HG03432 (cell line): ENCODE measurements at regions not wholly inside any gene's neighbourhood (a gene's known extent, or its start where the extent isn't known, plus 50 kb on each side); places are given as distances from the start of the nearest gene placed in this dataset.

Experiments
- ATAC-seq: cut with Tn5 transposase; IDR thresholded peaks from one replicate; pipeline ENCODE4 v1.9.1; 2021; ENCODE audit warnings: mild to moderate bottlenecking, moderate library complexity; ENCODE audit not compliant: unreplicated experiment

- no peak for ATAC-seq
Observed at GRCh38 chr2:173666171-173666888, 298.8 kb downstream of the SP3 start.

GRCh38 chr2:173667014-173667413 is 298.2 kb downstream of the SP3 start:
- no peak for ATAC-seq

GRCh38 chr2:173667415-173667814 is 297.8 kb downstream of the SP3 start:
- no peak for ATAC-seq

- no peak for ATAC-seq
Observed at GRCh38 chr2:173669271-173669853, 295.8 kb downstream of the SP3 start.

DNA sequence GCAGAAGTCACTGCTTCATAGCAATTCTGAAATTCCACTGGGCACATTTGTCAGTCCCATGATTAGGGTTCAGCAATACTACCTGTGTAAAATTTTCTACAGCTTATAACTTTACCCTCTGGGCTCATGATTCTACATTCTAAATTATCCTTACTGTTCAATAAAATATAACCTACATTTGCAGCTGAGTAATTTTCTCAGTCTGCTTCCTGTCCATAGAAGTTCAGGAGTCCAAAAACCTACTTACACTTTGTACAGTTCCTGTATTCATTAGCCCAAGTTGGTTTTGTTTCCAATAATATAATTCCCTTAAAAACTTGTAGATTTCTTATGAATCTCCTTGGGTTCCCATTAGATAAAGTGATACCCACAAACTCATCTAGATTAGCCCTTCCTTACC is 295.3 kb downstream of the SP3 start:
- no peak for ATAC-seq

DNA sequence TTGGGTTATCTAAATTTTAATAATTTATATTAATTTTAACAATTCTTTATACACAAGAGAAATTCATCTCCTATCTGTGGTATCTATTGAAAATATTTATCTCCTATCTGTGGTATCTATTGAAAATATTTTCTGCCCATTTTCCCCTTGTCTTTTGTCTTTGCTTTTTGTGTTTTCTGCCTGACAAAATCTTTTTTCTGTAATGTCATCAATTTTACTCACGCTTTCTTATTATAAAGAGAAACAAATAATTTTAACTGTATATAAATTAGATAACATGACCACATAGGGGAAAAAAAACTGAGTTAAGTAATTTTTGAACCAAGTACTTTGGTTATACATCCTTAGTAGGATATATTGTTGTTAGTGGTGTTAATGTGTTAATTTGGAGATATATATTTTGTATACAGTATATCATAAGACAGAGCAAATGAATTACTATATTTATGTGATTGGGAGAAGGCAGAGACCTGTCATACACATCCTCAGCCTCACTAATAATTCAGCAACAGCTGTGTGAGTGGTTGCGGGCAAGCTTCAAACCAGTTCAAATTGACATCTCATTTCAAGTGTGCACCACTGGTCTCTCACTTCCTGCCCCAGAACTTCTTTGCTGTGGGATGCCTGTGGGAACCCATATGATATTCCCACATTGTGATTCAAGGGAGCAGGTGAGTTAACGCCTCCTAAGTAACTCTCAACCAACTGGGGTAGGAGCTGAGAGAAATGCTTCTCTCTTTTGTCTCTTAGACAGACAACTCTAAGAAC is 292.4 kb downstream of the SP3 start:
- ATAC-seq, result no peak

- no peak for ATAC-seq
Observed at GRCh38 chr2:173673640-173674039, 291.5 kb downstream of the SP3 start.

DNA sequence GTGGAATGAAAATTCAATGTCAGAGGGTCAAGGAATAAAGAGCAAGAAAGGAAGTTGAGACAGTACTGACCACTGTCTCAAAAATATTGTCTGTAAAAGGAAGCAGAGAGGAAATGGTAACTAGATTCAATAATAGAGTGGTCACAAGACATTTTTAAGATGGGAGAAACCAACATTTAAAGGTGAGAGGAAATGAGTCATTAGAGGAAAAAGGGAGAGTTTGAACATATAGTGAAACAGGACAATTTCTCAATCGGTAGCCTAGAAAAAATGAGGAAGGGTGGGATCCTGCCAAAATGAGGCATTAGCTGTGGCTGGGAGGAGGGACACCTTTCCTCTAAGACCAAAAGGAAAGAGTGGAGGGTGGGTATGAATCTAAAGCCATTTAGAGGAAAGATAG is 288.5 kb downstream of the SP3 start:
- no peak for ATAC-seq

DNA sequence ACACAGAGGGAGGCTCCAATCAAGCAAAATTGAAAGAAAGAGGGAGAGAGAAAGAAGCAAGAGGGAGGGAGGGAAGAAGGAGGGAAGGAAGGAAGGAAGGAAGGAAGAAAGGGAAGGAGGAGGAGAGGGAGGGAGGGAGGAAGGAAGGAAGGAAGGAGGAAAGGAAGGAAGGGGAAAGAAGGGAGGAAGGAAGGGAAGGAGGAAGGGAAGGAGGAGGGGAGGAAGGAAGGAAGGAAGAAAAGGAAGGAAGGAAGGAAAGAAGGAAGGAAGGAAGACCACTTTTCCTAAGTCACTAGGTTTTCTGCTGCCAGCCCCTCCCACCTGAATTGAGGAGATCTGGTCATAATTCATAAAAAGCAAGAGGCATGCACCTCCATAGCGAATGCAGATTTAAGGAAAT is 287.0 kb downstream of the SP3 start:
- no peak for ATAC-seq

DNA sequence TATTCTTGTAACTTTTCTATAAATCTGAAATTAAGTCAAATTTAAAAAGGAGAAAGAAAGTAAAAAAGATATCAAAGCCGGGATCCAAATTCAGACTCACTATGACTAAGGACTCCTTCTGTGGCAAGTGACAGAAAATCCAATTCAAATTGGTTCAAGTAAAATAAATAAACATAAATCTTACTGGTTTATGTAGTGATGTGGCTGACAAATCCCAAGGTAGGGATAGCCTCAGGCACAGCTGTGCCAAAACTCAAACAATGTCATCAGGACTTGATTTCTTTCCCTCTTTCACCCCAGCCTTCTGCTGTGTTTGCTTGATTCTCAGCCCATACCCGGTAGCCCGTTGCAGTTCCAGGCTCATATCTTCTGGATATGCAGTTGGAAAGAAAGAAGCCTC is 284.6 kb downstream of the SP3 start:
- ATAC-seq, result no peak

GRCh38 chr2:173681881-173682650 is 283.1 kb downstream of the SP3 start:
- ATAC-seq, result no peak

- ATAC-seq, result no peak
Observed at GRCh38 chr2:173684896-173685459, 280.2 kb downstream of the SP3 start.

GRCh38 chr2:173690349-173690748 is 274.8 kb downstream of the SP3 start:
- ATAC-seq, result no peak

GRCh38 chr2:173692068-173692467 is 273.1 kb downstream of the SP3 start:
- no peak for ATAC-seq

DNA sequence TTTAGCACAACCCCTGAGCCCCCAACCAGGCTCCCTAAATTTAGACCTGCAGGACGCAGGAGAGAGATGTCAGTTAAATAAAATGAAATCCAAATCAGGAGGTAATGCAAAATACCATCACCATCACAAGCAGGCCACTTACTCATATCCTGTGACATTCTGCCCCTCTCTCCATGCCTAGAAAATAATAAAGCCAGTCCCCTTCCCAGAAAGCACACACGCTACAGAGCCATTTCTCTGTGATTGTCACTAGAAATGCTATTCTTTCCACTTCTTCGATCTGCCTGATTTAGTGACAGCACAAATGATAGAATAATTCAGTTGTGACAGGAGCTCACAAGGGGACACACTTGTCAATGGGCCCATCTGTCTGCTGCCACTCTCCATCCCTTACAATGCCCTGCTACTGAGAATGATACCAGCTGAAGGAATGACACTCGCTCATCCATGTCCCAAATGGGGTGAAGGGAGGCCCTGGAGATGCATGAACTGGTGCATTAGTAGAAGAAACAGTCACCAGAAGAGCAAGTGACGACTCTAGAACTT is 272.1 kb downstream of the SP3 start:
- ATAC-seq, result no peak

DNA sequence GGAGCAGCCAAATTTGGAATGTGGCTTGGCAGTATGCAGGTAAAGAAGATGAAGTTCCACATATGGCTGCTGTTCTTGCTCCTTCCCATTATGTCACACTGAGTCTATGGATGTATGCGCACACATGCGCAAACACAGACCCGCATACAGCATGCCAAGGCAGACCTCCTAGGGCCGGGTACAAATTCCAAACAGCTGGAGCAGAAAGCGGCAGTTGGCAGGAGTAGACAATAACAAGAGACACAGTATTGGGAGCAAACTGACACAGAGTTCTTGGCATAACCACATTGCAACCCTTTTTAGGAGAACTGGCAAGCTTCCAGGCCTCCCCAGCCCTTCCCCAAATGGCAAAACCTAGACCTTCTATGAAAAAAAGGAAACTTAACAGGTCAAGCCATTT is 268.9 kb downstream of the SP3 start:
- ATAC-seq, result no peak

- no peak for ATAC-seq
Observed at GRCh38 chr2:173697929-173698328, 267.2 kb downstream of the SP3 start.

GRCh38 chr2:173705656-173706055 is 259.5 kb downstream of the SP3 start:
- no peak for ATAC-seq

- no peak for ATAC-seq
Observed at GRCh38 chr2:173706936-173707335, 258.2 kb downstream of the SP3 start.

- ATAC-seq, result no peak
Observed at GRCh38 chr2:173708806-173709205, 256.4 kb downstream of the SP3 start.

GRCh38 chr2:173711816-173712215 is 253.4 kb downstream of the SP3 start:
- no peak for ATAC-seq
